B cell (primary cell): ENCODE measurements at regions not wholly inside any gene's neighbourhood (a gene's known extent, or its start where the extent isn't known, plus 50 kb on each side); places are given as distances from the start of the nearest gene placed in this dataset.

Experiments
- ATAC-seq: fragments of 200-7000 bp; cut with Tn5 transposase; one replicate; pipeline ENCODE4 v1.10.0; 2021; ENCODE audit warnings: low read depth, mild to moderate bottlenecking, moderate number of reproducible peaks, moderate library complexity
- CTCF ChIA-PET: fragments of 350-600 bp; sonication (Branson Sonifier 250); formaldehyde crosslinking; loops from one replicate; lab custom pipeline; 2021; ENCODE audit warnings: antibody characterized with exemption, inconsistent platforms; lab: Charles Lee
- POLR2A ChIA-PET: fragments of 350-600 bp; sonication (Branson Sonifier 250); formaldehyde crosslinking; loops from one replicate; lab custom pipeline; 2021; ENCODE audit warnings: antibody characterized with exemption; lab: Charles Lee
- DNase-seq: peaks from one replicate; pipeline ENCODE4 v3.0.0; 2013
- H2AFZ ChIP-seq: 2 replicates; pipeline ENCODE4 v1.6.1; 2012; ENCODE audit warnings: mild to moderate bottlenecking, low read depth, low read length; ENCODE audit not compliant: insufficient read depth, poor library complexity, severe bottlenecking
- H3K27ac ChIP-seq, 2 donors: 1 replicate in 1 of 2; 2 replicates in 1 of 2; pipeline ENCODE4 v1.5.1; 2012 to 2013; ENCODE audit warnings: low read length in 2 of 2, mild to moderate bottlenecking in 2 of 2, moderate library complexity in 1 of 2
- H3K27me3 ChIP-seq, 4 experiments: fragments of 200-600 bp in 1 of 4; sonication (generic) in 1 of 4; replicated peaks in 1 of 4; 1 replicate in 2 of 4; 2 replicates in 2 of 4; pipeline versions ENCODE4 v1.6.1 to v1.7.0; 2013 to 2016; ENCODE audit warnings: low read length in 3 of 4, mild to moderate bottlenecking in 2 of 4, mixed read lengths in 1 of 4, moderate library complexity in 1 of 4; ENCODE audit not compliant: insufficient read depth in 4 of 4, control insufficient read depth in 3 of 4; ENCODE audit errors: control extremely low read depth in 1 of 4
- H3K36me3 ChIP-seq, 2 experiments: replicated peaks in 1 of 2; 1 replicate in 1 of 2; 2 replicates in 1 of 2; pipeline versions ENCODE4 v1.6.1 to v1.7.1; 2013; ENCODE audit warnings: low read length in 1 of 2; ENCODE audit not compliant: insufficient read depth in 2 of 2, control insufficient read depth in 1 of 2; ENCODE audit errors: control extremely low read depth in 1 of 2, extremely low read depth in 1 of 2
- H3K4me1 ChIP-seq, 2 donors: fragments of 200-600 bp in 1 of 2; sonication (generic) in 1 of 2; 1 replicate in 1 of 2; 2 replicates in 1 of 2; pipeline versions ENCODE4 v1.5.1 to v1.6.1; 2013 to 2017; ENCODE audit warnings: low read length in 2 of 2; ENCODE audit not compliant: control insufficient read depth in 2 of 2, insufficient read depth in 2 of 2
- H3K4me2 ChIP-seq: replicated peaks from 2 replicates; pipeline ENCODE3; 2012; ENCODE audit warnings: mild to moderate bottlenecking, low read depth, low read length; ENCODE audit not compliant: poor library complexity, severe bottlenecking
- H3K4me3 ChIP-seq, 5 experiments: fragments of 200-600 bp in 1 of 5; sonication (generic) in 1 of 5; 1 replicate in 3 of 5; 2 replicates in 2 of 5; pipeline versions ENCODE4 v1.5.1 to v1.7.0; 2011 to 2016; ENCODE audit warnings: low read length in 4 of 5, mild to moderate bottlenecking in 4 of 5, low read depth in 2 of 5, control low read depth in 1 of 5, moderate library complexity in 1 of 5; ENCODE audit not compliant: insufficient read depth in 1 of 5; ENCODE audit errors: control extremely low read depth in 1 of 5, extremely low read depth in 1 of 5
- H3K79me2 ChIP-seq: fragments of 200-600 bp; sonication (generic); one replicate; pipeline ENCODE4 v1.6.0; 2016; ENCODE audit warnings: low read length; ENCODE audit not compliant: control insufficient read depth, insufficient read depth
- H3K9ac ChIP-seq: fragments of 200-600 bp; sonication (generic); 2 replicates; pipeline ENCODE4 v1.6.1; 2017; ENCODE audit warnings: mild to moderate bottlenecking, low read length, moderate library complexity
- H3K9me3 ChIP-seq, 3 donors: one replicate each; pipeline versions ENCODE4 v1.6.1 to v1.7.1; 2013; ENCODE audit warnings: low read length in 2 of 3; ENCODE audit not compliant: control insufficient read depth in 2 of 3, insufficient read depth in 1 of 3; ENCODE audit errors: control extremely low read depth in 1 of 3
- H4K20me1 ChIP-seq: 2 replicates; pipeline ENCODE4 v1.6.0; 2012; ENCODE audit warnings: mild to moderate bottlenecking, low read length; ENCODE audit not compliant: insufficient read depth, control insufficient read depth, poor library complexity, severe bottlenecking
- H3K27ac Mint-ChIP-seq: one replicate; pipeline ENCODE4 v1.8.0; 2021; ENCODE audit warnings: mixed read lengths
- H3K27me3 Mint-ChIP-seq: one replicate; pipeline ENCODE4 v1.8.0; 2021; ENCODE audit warnings: mixed read lengths
- H3K4me1 Mint-ChIP-seq: one replicate; pipeline ENCODE4 v1.8.0; 2021; ENCODE audit warnings: mixed read lengths
- H3K4me3 Mint-ChIP-seq: one replicate; pipeline ENCODE4 v1.8.0; 2021; ENCODE audit warnings: mixed read lengths
- H3K9me3 Mint-ChIP-seq: one replicate; pipeline ENCODE4 v1.8.0; 2022; ENCODE audit warnings: mixed read lengths; ENCODE audit not compliant: insufficient read depth
- EZH2 ChIP-seq: IDR thresholded peaks from 2 replicates; pipeline ENCODE4 v1.6.1; 2012; ENCODE audit warnings: borderline replicate concordance, low read depth, mild to moderate bottlenecking, moderate library complexity, low read length; ENCODE audit not compliant: insufficient read depth, poor library complexity, severe bottlenecking
- WGBS: methylation state at CpG from one replicate; pipeline ENCODE4 v1.1.5; 2013; ENCODE audit warnings: missing lambda C conversion rate; ENCODE audit not compliant: insufficient coverage; 5-methylcytosine and 5-hydroxymethylcytosine counted together
- intact Hi-C: fragments of 100-400 bp; cut with micrococcal nuclease; formaldehyde crosslinking; loops from one replicate; pipeline ENCODE4 v1.10.0; 2022
- TF ChIP-seq, protein P1 (sequence below): fragments of 200-600 bp; IDR thresholded peaks from one replicate; pipeline ENCODE4 v1.8.0; 2022; ENCODE audit warnings: antibody characterized with exemption, mild to moderate bottlenecking

DNA sequence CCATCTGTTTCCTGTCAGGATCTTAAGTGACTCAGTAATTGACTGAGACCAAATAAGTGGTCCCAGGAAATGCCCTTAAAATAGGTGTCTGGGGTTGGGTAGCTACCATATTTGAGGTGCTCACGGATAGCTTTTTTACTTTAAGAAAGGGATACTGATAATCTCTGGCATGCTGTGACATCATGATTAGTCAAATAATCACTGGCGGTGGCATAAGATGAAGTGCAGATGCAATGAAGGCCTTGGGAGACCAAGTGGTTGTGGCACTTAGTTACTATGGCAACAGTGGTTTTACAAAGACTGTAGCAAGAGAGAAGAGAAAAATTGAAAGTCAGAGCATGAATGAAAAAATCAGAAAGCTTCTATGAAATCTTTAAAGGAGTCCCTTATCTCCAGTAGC lies 114.5 kb upstream of the SLIT2 start:
- Histone ChIP-seq H3K4me3 (no peak overlapping the region), H2AFZ (no peak overlapping the region), H3K9ac (no peak overlapping the region), H3K9me3 (peaks cover 0 to 4% (median 2%) of the 10 kb centered on the region in 3 donors), H3K27me3 (no peaks in the 10 kb centered on the region), H3K36me3 (no peaks in the 10 kb centered on the region), H3K27ac (no peak overlapping the region), H3K79me2 (no peaks in the 10 kb centered on the region), H3K4me2 (no peak overlapping the region), H4K20me1 (no peaks in the 10 kb centered on the region), H3K4me1 (no peaks in the 10 kb centered on the region)
- ATAC-seq (no peak), DNase-seq (no peak)
- 83% methylated on average over 2 of the region's 2 CpGs for WGBS
- CTCF ChIA-PET: no interaction called here
- TF ChIP-seq, protein P1, sequence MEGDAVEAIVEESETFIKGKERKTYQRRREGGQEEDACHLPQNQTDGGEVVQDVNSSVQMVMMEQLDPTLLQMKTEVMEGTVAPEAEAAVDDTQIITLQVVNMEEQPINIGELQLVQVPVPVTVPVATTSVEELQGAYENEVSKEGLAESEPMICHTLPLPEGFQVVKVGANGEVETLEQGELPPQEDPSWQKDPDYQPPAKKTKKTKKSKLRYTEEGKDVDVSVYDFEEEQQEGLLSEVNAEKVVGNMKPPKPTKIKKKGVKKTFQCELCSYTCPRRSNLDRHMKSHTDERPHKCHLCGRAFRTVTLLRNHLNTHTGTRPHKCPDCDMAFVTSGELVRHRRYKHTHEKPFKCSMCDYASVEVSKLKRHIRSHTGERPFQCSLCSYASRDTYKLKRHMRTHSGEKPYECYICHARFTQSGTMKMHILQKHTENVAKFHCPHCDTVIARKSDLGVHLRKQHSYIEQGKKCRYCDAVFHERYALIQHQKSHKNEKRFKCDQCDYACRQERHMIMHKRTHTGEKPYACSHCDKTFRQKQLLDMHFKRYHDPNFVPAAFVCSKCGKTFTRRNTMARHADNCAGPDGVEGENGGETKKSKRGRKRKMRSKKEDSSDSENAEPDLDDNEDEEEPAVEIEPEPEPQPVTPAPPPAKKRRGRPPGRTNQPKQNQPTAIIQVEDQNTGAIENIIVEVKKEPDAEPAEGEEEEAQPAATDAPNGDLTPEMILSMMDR: no peak
- TF ChIP-seq EZH2: no peak
- H3K27ac Mint-ChIP-seq: no peak overlapping the region
- H3K9me3 Mint-ChIP-seq: peaks cover 8% of the 10 kb centered on the region
- no peaks in the 10 kb centered on the region for H3K27me3 Mint-ChIP-seq
- intact Hi-C loops: no loop called here
- POLR2A ChIA-PET: no interaction called here
- no peak overlapping the region for H3K4me3 Mint-ChIP-seq
- H3K4me1 Mint-ChIP-seq: no peaks in the 10 kb centered on the region

DNA sequence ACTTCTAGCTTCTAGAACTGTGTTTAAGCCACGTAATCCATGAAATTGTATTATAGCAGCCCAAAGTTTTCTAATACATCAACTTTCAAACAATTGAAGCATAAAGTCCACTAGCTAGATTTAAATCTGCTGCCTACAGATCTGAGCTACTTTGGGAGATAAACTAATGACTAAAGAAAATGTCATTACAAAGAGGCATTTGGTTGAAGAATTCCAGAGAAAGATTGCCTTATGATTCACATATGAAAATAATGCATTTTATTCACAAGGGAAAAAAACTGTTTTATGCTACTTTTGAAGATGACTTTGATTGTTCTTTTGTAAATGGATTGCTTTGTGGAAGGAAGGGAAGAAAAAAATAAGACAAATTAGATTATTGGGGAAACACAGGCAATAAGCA lies 124.1 kb upstream of the SLIT2 start:
- no peaks in the 10 kb centered on the region for H3K4me1 ChIP-seq
- CTCF ChIA-PET: no interaction called here
- no peaks in the 10 kb centered on the region for H3K9me3 ChIP-seq
- ATAC-seq (no peak), DNase-seq (no peak)
- Mint-ChIP-seq H3K4me1 (no peaks in the 10 kb centered on the region), H3K9me3 (no peaks in the 10 kb centered on the region), H3K27me3 (no peaks in the 10 kb centered on the region), H3K4me3 (no peak overlapping the region), H3K27ac (no peak overlapping the region)
- no peaks in the 10 kb centered on the region for H3K36me3 ChIP-seq
- H4K20me1 ChIP-seq: no peaks in the 10 kb centered on the region
- H3K79me2 ChIP-seq: no peaks in the 10 kb centered on the region
- no peak overlapping the region for H3K4me2 ChIP-seq
- no peak overlapping the region for H3K9ac ChIP-seq
- TF ChIP-seq EZH2: no peak
- TF ChIP-seq, protein P1: no peak
- no peak overlapping the region for H3K27ac ChIP-seq
- no peak overlapping the region for H2AFZ ChIP-seq
- POLR2A ChIA-PET: no interaction called here
- no peak overlapping the region for H3K4me3 ChIP-seq
- intact Hi-C loops: no loop called here
- no peaks in the 10 kb centered on the region for H3K27me3 ChIP-seq
- no CpG with 5 or more reads among the region's 1 CpG for whole genome bisulfite sequencing
